ENCODE measurements at regions not wholly inside any gene's neighbourhood (a gene's known extent, or its start where the extent isn't known, plus 50 kb on each side); places are given as distances from the start of the nearest gene placed in this dataset.

DNA sequence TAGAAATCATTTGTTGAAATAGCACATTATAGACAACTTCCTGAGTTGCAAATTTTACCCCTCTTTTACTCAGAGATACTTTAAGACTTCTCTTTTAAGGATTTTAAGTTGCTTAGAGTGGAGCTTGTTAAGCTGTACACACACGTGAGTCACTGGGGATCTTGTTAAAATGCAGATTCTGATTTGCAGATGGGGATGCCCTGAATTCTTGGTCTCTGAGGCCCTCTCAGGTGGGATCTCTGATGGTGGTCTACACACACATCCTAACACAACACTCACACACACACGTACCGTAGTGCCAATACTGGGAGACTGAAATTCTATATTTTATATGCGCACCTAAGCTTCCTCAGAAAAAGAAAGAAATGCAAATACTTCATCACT, 788.3 kb downstream of the UQCRFS1 start:
- no peak overlapping the region for H3K27ac ChIP-seq (ENCODE audit: insufficient read depth, low read depth, low read length)
- H3K36me3 ChIP-seq (ENCODE audit: control insufficient read depth in 2 of 2, extremely low read depth in 1 of 2, insufficient read depth in 2 of 2, low read length in 2 of 2) = no peaks in the 10 kb centered on the region
- H3K9me3 ChIP-seq (replicated peaks; ENCODE audit: control insufficient read depth, insufficient read depth, low read length) = no peaks in the 10 kb centered on the region
- H2AFZ ChIP-seq (ENCODE audit: low read depth, low read length) = no peak overlapping the region
- no TSS peak for BruUV-seq (replicated peaks)
- dilution Hi-C loops (cut with MboI; ENCODE audit: extremely low pct_ligation_motif_present, low sequenced_read_pairs) (no loop called here), intact Hi-C loops (cut with micrococcal nuclease) (no loop called here)
- no peaks in the 10 kb centered on the region for H3K79me2 ChIP-seq (ENCODE audit: control insufficient read depth, insufficient read depth, low read length)
- no peak overlapping the region for H3K4me3 ChIP-seq (replicated peaks in 1 of 3; ENCODE audit: insufficient read depth in 1 of 3, low read depth in 1 of 3, low read length in 3 of 3)
- TF ChIP-seq FOS (IDR thresholded peaks at IDR 0.05; ENCODE audit: borderline replicate concordance, insufficient read depth, low read length) (no peak), POLR2A (IDR thresholded peaks at IDR 0.05; ENCODE audit: low read depth, low read length) (no peak), GATA2 (IDR thresholded peaks at IDR 0.05; ENCODE audit: insufficient read depth, insufficient read length, low read depth, low read length) (no peak), MYC (IDR thresholded peaks at IDR 0.05; ENCODE audit: low read depth, low read length) (no peak)
- TF ChIP-seq, protein P1, sequence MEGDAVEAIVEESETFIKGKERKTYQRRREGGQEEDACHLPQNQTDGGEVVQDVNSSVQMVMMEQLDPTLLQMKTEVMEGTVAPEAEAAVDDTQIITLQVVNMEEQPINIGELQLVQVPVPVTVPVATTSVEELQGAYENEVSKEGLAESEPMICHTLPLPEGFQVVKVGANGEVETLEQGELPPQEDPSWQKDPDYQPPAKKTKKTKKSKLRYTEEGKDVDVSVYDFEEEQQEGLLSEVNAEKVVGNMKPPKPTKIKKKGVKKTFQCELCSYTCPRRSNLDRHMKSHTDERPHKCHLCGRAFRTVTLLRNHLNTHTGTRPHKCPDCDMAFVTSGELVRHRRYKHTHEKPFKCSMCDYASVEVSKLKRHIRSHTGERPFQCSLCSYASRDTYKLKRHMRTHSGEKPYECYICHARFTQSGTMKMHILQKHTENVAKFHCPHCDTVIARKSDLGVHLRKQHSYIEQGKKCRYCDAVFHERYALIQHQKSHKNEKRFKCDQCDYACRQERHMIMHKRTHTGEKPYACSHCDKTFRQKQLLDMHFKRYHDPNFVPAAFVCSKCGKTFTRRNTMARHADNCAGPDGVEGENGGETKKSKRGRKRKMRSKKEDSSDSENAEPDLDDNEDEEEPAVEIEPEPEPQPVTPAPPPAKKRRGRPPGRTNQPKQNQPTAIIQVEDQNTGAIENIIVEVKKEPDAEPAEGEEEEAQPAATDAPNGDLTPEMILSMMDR (IDR thresholded peaks at IDR 0.05; ENCODE audit: extremely low read depth in 1 of 2, insufficient read depth in 1 of 2, low read depth in 1 of 2, low read length in 2 of 2) = no peak
- no peak overlapping the region for H3K4me2 ChIP-seq (ENCODE audit: insufficient read depth, low read length)
- DNase-seq (ENCODE audit: low read depth, low spot score) (no peak), FAIRE-seq (no peak)
- ChIA-PET CTCF (no interaction called here), POLR2A (no interaction called here)
- H3K9ac ChIP-seq (replicated peaks; ENCODE audit: extremely low read depth, insufficient read depth, low read length) = no peak overlapping the region
- H4K20me1 ChIP-seq (replicated peaks; ENCODE audit: control insufficient read depth, extremely low read depth, insufficient read depth, low read length) = no peaks in the 10 kb centered on the region
- no peaks in the 10 kb centered on the region for H3K9me1 ChIP-seq (replicated peaks; ENCODE audit: control insufficient read depth, extremely low read depth, insufficient read depth, low read length)
- H3K4me1 ChIP-seq (ENCODE audit: control insufficient read depth, extremely low read depth, insufficient read depth, low read length) = no peaks in the 10 kb centered on the region
- no peaks in the 10 kb centered on the region for H3K27me3 ChIP-seq (ENCODE audit: control insufficient read depth in 2 of 2, insufficient read depth in 2 of 2, low read length in 2 of 2)

DNA sequence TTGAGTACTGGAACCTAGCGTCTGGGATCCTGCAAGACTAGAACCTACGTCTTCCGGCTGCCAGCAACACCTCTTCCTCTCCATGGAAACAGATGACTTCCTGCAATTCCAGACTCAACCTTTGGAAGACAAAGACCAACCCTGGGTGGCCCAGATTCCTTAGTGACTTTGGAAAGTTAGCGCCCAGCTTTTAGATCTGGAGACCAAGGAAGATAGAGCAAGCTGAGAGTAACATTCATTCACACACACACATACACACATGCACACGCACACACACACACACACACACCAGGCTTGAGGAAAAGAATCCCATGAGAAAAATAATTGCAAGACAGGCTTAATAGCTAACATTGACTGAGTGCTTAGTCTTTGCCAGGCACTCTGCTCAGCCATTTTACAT, 788.9 kb downstream of the UQCRFS1 start:
- FAIRE-seq = no peak
- Histone ChIP-seq H3K9me3 (replicated peaks; ENCODE audit: control insufficient read depth, insufficient read depth, low read length) (no peaks in the 10 kb centered on the region), H3K9me1 (replicated peaks; ENCODE audit: control insufficient read depth, extremely low read depth, insufficient read depth, low read length) (no peaks in the 10 kb centered on the region), H3K79me2 (ENCODE audit: control insufficient read depth, insufficient read depth, low read length) (no peaks in the 10 kb centered on the region), H3K4me2 (ENCODE audit: insufficient read depth, low read length) (no peak overlapping the region), H3K9ac (replicated peaks; ENCODE audit: extremely low read depth, insufficient read depth, low read length) (no peak overlapping the region), H3K4me3 (replicated peaks in 1 of 3; ENCODE audit: insufficient read depth in 1 of 3, low read depth in 1 of 3, low read length in 3 of 3) (no peak overlapping the region), H3K4me1 (ENCODE audit: control insufficient read depth, extremely low read depth, insufficient read depth, low read length) (no peaks in the 10 kb centered on the region), H2AFZ (ENCODE audit: low read depth, low read length) (no peak overlapping the region), H3K27me3 (ENCODE audit: control insufficient read depth in 2 of 2, insufficient read depth in 2 of 2, low read length in 2 of 2) (no peaks in the 10 kb centered on the region), H4K20me1 (replicated peaks; ENCODE audit: control insufficient read depth, extremely low read depth, insufficient read depth, low read length) (no peaks in the 10 kb centered on the region), H3K36me3 (ENCODE audit: control insufficient read depth in 2 of 2, extremely low read depth in 1 of 2, insufficient read depth in 2 of 2, low read length in 2 of 2) (no peaks in the 10 kb centered on the region), H3K27ac (ENCODE audit: insufficient read depth, low read depth, low read length) (no peak overlapping the region)
- dilution Hi-C loops (cut with MboI; ENCODE audit: extremely low pct_ligation_motif_present, low sequenced_read_pairs) = no loop called here
- no TSS peak for BruUV-seq (replicated peaks)
- POLR2A ChIA-PET = no interaction called here
- DNase-seq (ENCODE audit: low read depth, low spot score) = no peak
- CTCF ChIA-PET = no interaction called here
- TF ChIP-seq, protein P1 (IDR thresholded peaks at IDR 0.05; ENCODE audit: extremely low read depth in 1 of 2, insufficient read depth in 1 of 2, low read depth in 1 of 2, low read length in 2 of 2) = no peak
- TF ChIP-seq POLR2A (IDR thresholded peaks at IDR 0.05; ENCODE audit: low read depth, low read length) (no peak), MYC (IDR thresholded peaks at IDR 0.05; ENCODE audit: low read depth, low read length) (no peak), JUN (IDR thresholded peaks at IDR 0.05; ENCODE audit: borderline replicate concordance, insufficient read depth, insufficient read length, low read depth) (no peak), EZH2 (IDR thresholded peaks at IDR 0.05; ENCODE audit: borderline replicate concordance, low read depth, low read length, severe bottlenecking) (no peak), POLR2AphosphoS5 (IDR thresholded peaks at IDR 0.05; ENCODE audit: insufficient read depth, low read depth, low read length) (no peak), GATA2 (IDR thresholded peaks at IDR 0.05; ENCODE audit: insufficient read depth, insufficient read length, low read depth, low read length) (no peak), FOS (IDR thresholded peaks at IDR 0.05; ENCODE audit: borderline replicate concordance, insufficient read depth, low read length) (no peak)
- TF ChIP-seq, protein P2, sequence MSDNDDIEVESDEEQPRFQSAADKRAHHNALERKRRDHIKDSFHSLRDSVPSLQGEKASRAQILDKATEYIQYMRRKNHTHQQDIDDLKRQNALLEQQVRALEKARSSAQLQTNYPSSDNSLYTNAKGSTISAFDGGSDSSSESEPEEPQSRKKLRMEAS (IDR thresholded peaks at IDR 0.05; ENCODE audit: insufficient read depth, insufficient read length) = no peak
- intact Hi-C loops (cut with micrococcal nuclease) = no loop called here

Measured in endothelial cell of umbilical vein (primary cell).